Chondrocyte (in vitro differentiated cells): ENCODE measurements at regions not wholly inside any gene's neighbourhood (a gene's known extent, or its start where the extent isn't known, plus 50 kb on each side); places are given as distances from the start of the nearest gene placed in this dataset.

Experiments used
- DNase-seq: peaks from one replicate; pipeline ENCODE4 v3.0.0; 2021; ENCODE audit warnings: mixed read lengths, low spot score
- H3K27ac Mint-ChIP-seq: one replicate; pipeline ENCODE4 v1.8.0; 2021; ENCODE audit warnings: mild to moderate bottlenecking, moderate library complexity, mixed read lengths; ENCODE audit not compliant: unreplicated experiment
- H3K27me3 Mint-ChIP-seq: 2 replicates; pipeline ENCODE4 v1.8.0; 2021; ENCODE audit warnings: low read depth, mixed read lengths
- H3K36me3 Mint-ChIP-seq: 2 replicates; pipeline ENCODE4 v1.8.0; 2021; ENCODE audit warnings: low read depth, mixed read lengths
- H3K4me1 Mint-ChIP-seq: 2 replicates; pipeline ENCODE4 v1.8.0; 2021; ENCODE audit warnings: low read depth, mild to moderate bottlenecking, mixed read lengths
- H3K4me3 Mint-ChIP-seq: one replicate; pipeline ENCODE4 v1.8.0; 2021; ENCODE audit warnings: mild to moderate bottlenecking, moderate library complexity, mixed read lengths; ENCODE audit not compliant: unreplicated experiment
- H3K9me3 Mint-ChIP-seq: 2 replicates; pipeline ENCODE4 v1.8.0; 2021; ENCODE audit warnings: low read depth, mixed read lengths
- TF ChIP-seq, protein P1 (sequence below): fragments of 200-600 bp; sonication (generic); IDR thresholded peaks from 2 replicates; pipeline ENCODE4 v1.5.0; 2021; ENCODE audit warnings: antibody characterized with exemption, mild to moderate bottlenecking, moderate library complexity

DNA sequence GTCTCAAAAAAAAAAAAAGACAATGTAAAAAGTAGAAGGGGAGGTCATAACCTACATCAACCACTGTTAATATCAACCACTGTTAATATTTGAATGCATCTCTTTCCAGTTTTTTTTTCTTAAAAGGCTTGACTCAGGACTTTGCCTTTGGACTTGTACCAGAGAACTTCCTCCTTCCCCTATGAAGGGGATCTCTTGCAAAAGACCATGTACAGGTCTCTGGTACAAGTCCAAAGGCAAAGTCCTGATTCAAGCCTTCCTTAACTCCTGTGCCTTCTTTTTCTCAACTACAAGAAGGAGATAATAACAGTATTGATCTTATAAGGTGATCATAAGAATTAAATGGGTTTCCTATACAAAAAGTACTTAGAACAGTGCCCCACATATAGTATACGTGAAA lies 563.5 kb downstream of the BUD13 start:
- no peaks in the 10 kb centered on the region for H3K36me3 Mint-ChIP-seq
- no peak for DNase-seq
- TF ChIP-seq, protein P1, sequence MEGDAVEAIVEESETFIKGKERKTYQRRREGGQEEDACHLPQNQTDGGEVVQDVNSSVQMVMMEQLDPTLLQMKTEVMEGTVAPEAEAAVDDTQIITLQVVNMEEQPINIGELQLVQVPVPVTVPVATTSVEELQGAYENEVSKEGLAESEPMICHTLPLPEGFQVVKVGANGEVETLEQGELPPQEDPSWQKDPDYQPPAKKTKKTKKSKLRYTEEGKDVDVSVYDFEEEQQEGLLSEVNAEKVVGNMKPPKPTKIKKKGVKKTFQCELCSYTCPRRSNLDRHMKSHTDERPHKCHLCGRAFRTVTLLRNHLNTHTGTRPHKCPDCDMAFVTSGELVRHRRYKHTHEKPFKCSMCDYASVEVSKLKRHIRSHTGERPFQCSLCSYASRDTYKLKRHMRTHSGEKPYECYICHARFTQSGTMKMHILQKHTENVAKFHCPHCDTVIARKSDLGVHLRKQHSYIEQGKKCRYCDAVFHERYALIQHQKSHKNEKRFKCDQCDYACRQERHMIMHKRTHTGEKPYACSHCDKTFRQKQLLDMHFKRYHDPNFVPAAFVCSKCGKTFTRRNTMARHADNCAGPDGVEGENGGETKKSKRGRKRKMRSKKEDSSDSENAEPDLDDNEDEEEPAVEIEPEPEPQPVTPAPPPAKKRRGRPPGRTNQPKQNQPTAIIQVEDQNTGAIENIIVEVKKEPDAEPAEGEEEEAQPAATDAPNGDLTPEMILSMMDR, result no peak
- H3K4me3 Mint-ChIP-seq, result no peak overlapping the region
- H3K27me3 Mint-ChIP-seq, result peaks cover 42% of the 10 kb centered on the region
- no peak overlapping the region for H3K27ac Mint-ChIP-seq
- no peaks in the 10 kb centered on the region for H3K4me1 Mint-ChIP-seq
- H3K9me3 Mint-ChIP-seq, result no peaks in the 10 kb centered on the region

DNA sequence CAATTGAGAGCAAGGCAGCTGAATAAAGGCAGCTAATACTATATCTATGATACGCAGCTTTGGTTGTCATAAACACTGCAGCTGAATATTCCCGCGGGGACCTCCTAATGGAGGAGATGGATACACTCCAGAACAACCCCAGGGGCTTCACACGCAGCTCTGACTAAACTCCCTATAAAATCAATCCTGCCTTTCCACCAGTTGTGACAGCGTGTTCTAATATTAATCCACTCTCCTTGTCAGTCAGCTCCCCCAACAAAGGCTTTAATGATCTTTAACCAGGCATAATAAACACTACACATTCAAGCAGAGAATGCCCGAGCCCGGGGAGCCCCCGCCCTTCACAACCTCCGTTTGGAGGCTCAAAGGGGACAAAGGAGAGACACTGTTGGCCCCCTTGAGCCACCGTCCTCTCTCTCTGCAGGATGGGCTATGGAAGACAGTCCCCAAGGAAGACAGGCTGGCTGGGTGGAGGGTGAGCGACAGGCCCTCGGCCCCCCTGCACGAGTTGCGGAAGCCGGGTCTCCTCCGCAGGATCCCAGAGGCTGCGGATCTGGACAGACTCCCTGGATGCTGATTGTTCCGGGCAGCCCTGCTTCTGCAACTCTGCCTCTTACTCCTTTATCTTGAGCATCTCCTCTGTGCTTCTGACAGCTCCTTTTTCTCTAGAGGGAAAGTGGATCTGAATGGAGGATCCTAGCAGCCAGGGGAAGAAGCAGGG lies 565.2 kb downstream of the BUD13 start:
- peaks cover 51% of the 10 kb centered on the region for H3K27me3 Mint-ChIP-seq
- no peak overlapping the region for H3K27ac Mint-ChIP-seq
- TF ChIP-seq, protein P1, result no peak
- H3K36me3 Mint-ChIP-seq, result no peaks in the 10 kb centered on the region
- no peaks in the 10 kb centered on the region for H3K4me1 Mint-ChIP-seq
- no peak overlapping the region for H3K4me3 Mint-ChIP-seq
- no peaks in the 10 kb centered on the region for H3K9me3 Mint-ChIP-seq
- DNase-seq, result no peak

- H3K4me1 Mint-ChIP-seq, result no peaks in the 10 kb centered on the region
- H3K4me3 Mint-ChIP-seq, result no peak overlapping the region
- H3K36me3 Mint-ChIP-seq, result no peaks in the 10 kb centered on the region
- H3K9me3 Mint-ChIP-seq, result no peaks in the 10 kb centered on the region
- peaks cover 52% of the 10 kb centered on the region for H3K27me3 Mint-ChIP-seq
- TF ChIP-seq, protein P1, result no peak
- no peak overlapping the region for H3K27ac Mint-ChIP-seq
- DNase-seq, result no peak
Observed at GRCh38 chr11:116207019-116207418, 565.8 kb downstream of the BUD13 start.

DNA sequence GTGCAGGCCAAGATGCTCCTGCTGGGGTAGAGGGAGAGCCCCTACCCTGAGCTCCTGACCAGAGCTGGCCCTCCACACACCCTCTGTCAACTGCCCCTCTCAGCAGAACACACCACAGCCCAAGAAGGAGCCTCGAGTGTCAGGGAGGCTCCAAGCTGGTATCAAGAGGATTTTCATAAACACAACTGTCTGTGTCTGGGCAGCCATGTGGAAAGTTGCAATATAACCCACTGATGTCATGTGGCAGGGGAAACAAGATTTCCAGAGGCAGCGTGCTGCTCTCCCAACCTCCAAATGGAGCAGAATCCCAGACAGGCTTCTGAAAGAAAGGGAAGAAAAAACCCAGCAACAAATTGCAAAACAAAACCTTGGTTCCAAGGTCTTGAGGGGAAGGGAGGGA lies 569.9 kb downstream of the BUD13 start:
- Mint-ChIP-seq H3K36me3 (no peaks in the 10 kb centered on the region), H3K27me3 (peaks cover 35% of the 10 kb centered on the region), H3K4me1 (no peaks in the 10 kb centered on the region), H3K27ac (no peak overlapping the region), H3K9me3 (no peaks in the 10 kb centered on the region), H3K4me3 (no peak overlapping the region)
- DNase-seq, result no peak
- TF ChIP-seq, protein P1, result no peak

GRCh38 chr11:116200564-116200963 lies 572.2 kb downstream of the BUD13 start:
- TF ChIP-seq, protein P1, result no peak
- H3K36me3 Mint-ChIP-seq, result no peaks in the 10 kb centered on the region
- H3K27me3 Mint-ChIP-seq, result peaks cover 23% of the 10 kb centered on the region
- no peaks in the 10 kb centered on the region for H3K9me3 Mint-ChIP-seq
- no peak for DNase-seq
- H3K27ac Mint-ChIP-seq, result no peak overlapping the region
- H3K4me1 Mint-ChIP-seq, result no peaks in the 10 kb centered on the region
- no peak overlapping the region for H3K4me3 Mint-ChIP-seq
